Spleen (tissue), 11 donors: ENCODE measurements at regions not wholly inside any gene's neighbourhood (a gene's known extent, or its start where the extent isn't known, plus 50 kb on each side); places are given as distances from the start of the nearest gene placed in this dataset.

ENCODE experiments used
- DNase-seq: peaks from one replicate; pipeline ENCODE4 v3.0.0-alpha.2; 2020
- H3K27ac ChIP-seq, 8 donors: fragments of 200-600 bp; sonication (generic) in 7 of 8; 1 replicate in 4 of 8; 2 replicates in 4 of 8; pipeline versions ENCODE4 v1.5.0 to v1.8.0; 2016 to 2021; ENCODE audit warnings: inconsistent platforms in 4 of 8, mild to moderate bottlenecking in 4 of 8, moderate library complexity in 1 of 8
- H3K27me3 ChIP-seq, 7 donors: fragments of 200-600 bp; sonication (generic) in 6 of 7; replicated peaks in 1 of 7; 1 replicate in 4 of 7; 2 replicates in 3 of 7; pipeline versions ENCODE4 v1.5.0 to v1.8.0; 2016 to 2021; ENCODE audit warnings: inconsistent platforms in 3 of 7, mild to moderate bottlenecking in 1 of 7
- H3K36me3 ChIP-seq, 6 donors: fragments of 200-600 bp; sonication (generic) in 5 of 6; 1 replicate in 4 of 6; 2 replicates in 2 of 6; pipeline versions ENCODE4 v1.5.0 to v1.8.0; 2016 to 2021; ENCODE audit warnings: inconsistent platforms in 2 of 6
- H3K4me1 ChIP-seq, 6 donors: fragments of 200-600 bp; sonication (generic) in 5 of 6; 1 replicate in 3 of 6; 2 replicates in 3 of 6; pipeline versions ENCODE4 v1.5.0 to v1.8.0; 2016 to 2021; ENCODE audit warnings: inconsistent platforms in 3 of 6
- H3K4me3 ChIP-seq, 8 donors: fragments of 200-600 bp; sonication (generic) in 7 of 8; 1 replicate in 4 of 8; 2 replicates in 4 of 8; pipeline versions ENCODE4 v1.5.0 to v1.8.0; 2016 to 2021; ENCODE audit warnings: inconsistent platforms in 4 of 8, mild to moderate bottlenecking in 4 of 8, moderate library complexity in 2 of 8
- H3K9me3 ChIP-seq, 8 donors: fragments of 200-600 bp; sonication (generic) in 7 of 8; 1 replicate in 4 of 8; 2 replicates in 4 of 8; pipeline versions ENCODE4 v1.5.0 to v1.8.0; 2016 to 2021; ENCODE audit warnings: inconsistent platforms in 4 of 8
- CTCF ChIP-seq, 11 experiments: fragments of 200-600 bp in 7 of 11; fragments of 450-650 bp in 4 of 11; sonication (generic) in 4 of 11; IDR thresholded peaks in 8 of 11; conservative IDR thresholded peaks in 3 of 11; 1 replicate in 7 of 11; 2 replicates in 4 of 11; pipeline versions ENCODE4 v1.4.0 to v1.8.0; 2016 to 2021; ENCODE audit warnings: antibody characterized with exemption in 11 of 11, inconsistent platforms in 4 of 11, mild to moderate bottlenecking in 1 of 11
- POLR2A ChIP-seq, 3 donors: fragments of 450-650 bp; IDR thresholded peaks; one replicate each; pipeline ENCODE4 v1.5.1; 2017; ENCODE audit warnings: antibody characterized with exemption in 3 of 3, mild to moderate bottlenecking in 1 of 3
- POLR2AphosphoS5 ChIP-seq, 3 donors: sonication (generic); formaldehyde crosslinking; IDR thresholded peaks; one replicate each; pipeline ENCODE4 v1.5.1; 2017; ENCODE audit warnings: antibody characterized with exemption in 3 of 3
- WGBS, 5 donors: extraction: QIAGEN DNeasy Blood & Tissue Kit in 3 of 5; methylation state at CpG; one replicate each; pipeline versions ENCODE4 v1.1.5 to v1.1.7; 2013 to 2018; 5-methylcytosine and 5-hydroxymethylcytosine counted together
- intact Hi-C: fragments of 100-400 bp; cut with DNase I; formaldehyde crosslinking; loops from one replicate; pipeline ENCODE4 v1.15.0; 2023; ENCODE audit warnings: low total_unique reads
- donor health status: healthy with polysubstance abuse.
- donor health status: DM: no; HTN: no; CAD: no; lungs with moderate emphysema.
- donor health status: DM: no; HTN: no; CAD: no.
- donor health status: Bipolar disorder and iron deficiency.
- donor health status: healthy.
- donor health status: DM: no; HTN: no; CAD: no.
- donor health status: DM: yes; HTN: yes; CAD: no.

GRCh38 chr4:24372341-24372740 is 212.0 kb downstream of the DHX15 start:
- no peaks in the 10 kb centered on the region for H3K27me3 ChIP-seq
- no peaks in the 10 kb centered on the region for H3K4me1 ChIP-seq
- no peak overlapping the region for H3K27ac ChIP-seq
- no peaks in the 10 kb centered on the region for H3K36me3 ChIP-seq
- H3K9me3 ChIP-seq, result no peaks in the 10 kb centered on the region
- no peak for DNase-seq
- TF ChIP-seq CTCF (IDR thresholded peaks at IDR 0.05 in 8 of 11, conservative IDR thresholded peaks at IDR 0.05 in 3 of 11) (no peak), POLR2A (IDR thresholded peaks at IDR 0.05) (no peak), POLR2AphosphoS5 (IDR thresholded peaks at IDR 0.05) (no peak)
- 84 to 90% (median 86%) methylated on average over 4 of the region's 4 CpGs for WGBS, 5 donors
- H3K4me3 ChIP-seq, result no peak overlapping the region
- intact Hi-C loops, result no loop called here

GRCh38 chr4:24370421-24370820 is 213.9 kb downstream of the DHX15 start:
- 63 to 81% (median 76%) methylated on average over 1 of the region's 1 CpG for WGBS, 5 donors
- intact Hi-C loops, result no loop called here
- TF ChIP-seq POLR2AphosphoS5 (IDR thresholded peaks at IDR 0.05) (no peak), CTCF (IDR thresholded peaks at IDR 0.05 in 8 of 11, conservative IDR thresholded peaks at IDR 0.05 in 3 of 11) (no peak), POLR2A (IDR thresholded peaks at IDR 0.05) (no peak)

GRCh38 chr4:24369507-24370029 is 214.8 kb downstream of the DHX15 start:
- DNase-seq, result no peak
- Histone ChIP-seq H3K27ac (no peak overlapping the region), H3K4me1 (no peaks in the 10 kb centered on the region), H3K36me3 (no peaks in the 10 kb centered on the region), H3K4me3 (no peak overlapping the region), H3K9me3 (no peaks in the 10 kb centered on the region), H3K27me3 (no peaks in the 10 kb centered on the region)
- 76 to 86% (median 81%) methylated on average over 5 of the region's 5 CpGs for WGBS, 5 donors
- TF ChIP-seq CTCF (IDR thresholded peaks at IDR 0.05 in 8 of 11, conservative IDR thresholded peaks at IDR 0.05 in 3 of 11) (no peak), POLR2A (IDR thresholded peaks at IDR 0.05) (no peak), POLR2AphosphoS5 (IDR thresholded peaks at IDR 0.05) (no peak)
- intact Hi-C loops, result no loop called here

More at GRCh38 chr4:24370421-24370820, 213.9 kb downstream of the DHX15 start:
- H3K36me3 ChIP-seq, result no peaks in the 10 kb centered on the region
- H3K4me1 ChIP-seq, result no peaks in the 10 kb centered on the region
- no peak for DNase-seq
- H3K4me3 ChIP-seq, result no peak overlapping the region
- H3K27me3 ChIP-seq, result no peaks in the 10 kb centered on the region
- no peak overlapping the region for H3K27ac ChIP-seq
- H3K9me3 ChIP-seq, result no peaks in the 10 kb centered on the region

- intact Hi-C loops, result no loop called here
- no peaks in the 10 kb centered on the region for H3K27me3 ChIP-seq
- H3K4me1 ChIP-seq, result no peaks in the 10 kb centered on the region
- H3K4me3 ChIP-seq, result no peak overlapping the region
- H3K27ac ChIP-seq, result no peak overlapping the region
- DNase-seq, result no peak
- 86 to 94% (median 89%) methylated on average over 7 of the region's 7 CpGs for WGBS, 5 donors
- H3K36me3 ChIP-seq, result no peaks in the 10 kb centered on the region
- no peak for TF ChIP-seq POLR2A (IDR thresholded peaks at IDR 0.05)
- H3K9me3 ChIP-seq, result no peaks in the 10 kb centered on the region
Observed at GRCh38 chr4:24368801-24369200, 215.6 kb downstream of the DHX15 start.

- no peak for TF ChIP-seq POLR2AphosphoS5 (IDR thresholded peaks at IDR 0.05)
- TF ChIP-seq POLR2A (IDR thresholded peaks at IDR 0.05), result no peak
- no peak for TF ChIP-seq CTCF (IDR thresholded peaks at IDR 0.05 in 8 of 11, conservative IDR thresholded peaks at IDR 0.05 in 3 of 11)
- WGBS, 5 donors, result 79 to 94% (median 88%) methylated on average over 3 of the region's 3 CpGs
- Histone ChIP-seq H3K27ac (no peak overlapping the region), H3K36me3 (no peaks in the 10 kb centered on the region), H3K4me3 (no peak overlapping the region), H3K9me3 (no peaks in the 10 kb centered on the region), H3K4me1 (no peaks in the 10 kb centered on the region), H3K27me3 (no peaks in the 10 kb centered on the region)
- intact Hi-C loops, result no loop called here
- no peak for DNase-seq
Observed at GRCh38 chr4:24364852-24365251, 219.5 kb downstream of the DHX15 start.
